CD4-positive, CD25-positive, alpha-beta regulatory T cell (primary cell): ENCODE measurements at regions not wholly inside any gene's neighbourhood (a gene's known extent, or its start where the extent isn't known, plus 50 kb on each side); places are given as distances from the start of the nearest gene placed in this dataset.

Experiments used
- ATAC-seq, 2 donors: fragments of 150-1000 bp; cut with Tn5 transposase; one replicate each; pipeline ENCODE4 v1.10.0; 2021; ENCODE audit warnings: low read depth in 2 of 2, moderate number of reproducible peaks in 2 of 2, moderate library complexity in 1 of 2
- DNase-seq, 3 donors: peaks; one replicate each; pipeline versions ENCODE4 v3.0.0 to v3.0.0-alpha.2; 2012 to 2022; ENCODE audit warnings: mixed read lengths in 1 of 3
- H3K27ac ChIP-seq: one replicate; pipeline ENCODE4 v1.7.0; 2013; ENCODE audit warnings: mild to moderate bottlenecking, low read length; ENCODE audit not compliant: insufficient read depth, poor library complexity, severe bottlenecking
- H3K27me3 ChIP-seq: one replicate; pipeline ENCODE4 v1.7.0; 2013; ENCODE audit warnings: low read length; ENCODE audit not compliant: control insufficient read depth, insufficient read depth
- H3K36me3 ChIP-seq: one replicate; pipeline ENCODE4 v1.7.0; 2013; ENCODE audit warnings: mild to moderate bottlenecking, low read length, moderate library complexity; ENCODE audit not compliant: control insufficient read depth, insufficient read depth
- H3K4me1 ChIP-seq: 2 replicates; pipeline ENCODE4 v1.7.0; 2013; ENCODE audit warnings: mild to moderate bottlenecking, low read length; ENCODE audit not compliant: insufficient read depth, control insufficient read depth, poor library complexity, severe bottlenecking
- H3K4me3 ChIP-seq: one replicate; pipeline ENCODE4 v1.7.0; 2013; ENCODE audit warnings: low read depth, mild to moderate bottlenecking, low read length, moderate library complexity
- H3K9me3 ChIP-seq, 2 experiments: 1 replicate in 1 of 2; 2 replicates in 1 of 2; pipeline ENCODE4 v1.7.0; 2013; ENCODE audit warnings: low read length in 2 of 2, mild to moderate bottlenecking in 1 of 2, moderate library complexity in 1 of 2; ENCODE audit not compliant: control insufficient read depth in 2 of 2
- H3K27ac Mint-ChIP-seq, 3 donors: one replicate each; pipeline ENCODE4 v1.8.0; 2020 to 2022; ENCODE audit warnings: mild to moderate bottlenecking in 3 of 3, mixed read lengths in 3 of 3, moderate library complexity in 2 of 3
- H3K27me3 Mint-ChIP-seq: one replicate; pipeline ENCODE4 v1.8.0; 2022; ENCODE audit warnings: mild to moderate bottlenecking, mixed read lengths
- H3K36me3 Mint-ChIP-seq: one replicate; pipeline ENCODE4 v1.8.0; 2020; ENCODE audit warnings: mixed read lengths
- H3K4me1 Mint-ChIP-seq, 4 donors: one replicate each; pipeline ENCODE4 v1.8.0; 2020 to 2022; ENCODE audit warnings: mixed read lengths in 4 of 4, mild to moderate bottlenecking in 1 of 4
- H3K4me3 Mint-ChIP-seq, 4 donors: one replicate each; pipeline ENCODE4 v1.8.0; 2020 to 2022; ENCODE audit warnings: mild to moderate bottlenecking in 4 of 4, mixed read lengths in 4 of 4, moderate library complexity in 3 of 4
- H3K9me3 Mint-ChIP-seq, 7 donors: one replicate each; pipeline ENCODE4 v1.8.0; 2020 to 2022; ENCODE audit warnings: mixed read lengths in 7 of 7, mild to moderate bottlenecking in 3 of 7, moderate library complexity in 2 of 7

GRCh38 chr2:120853306-120854013, 117.8 kb downstream of the GLI2 start:
- Mint-ChIP-seq H3K4me3 (no peak overlapping the region), H3K36me3 (no peaks in the 10 kb centered on the region), H3K27me3 (no peaks in the 10 kb centered on the region), H3K4me1 (no peaks in the 10 kb centered on the region), H3K27ac (no peak overlapping the region), H3K9me3 (peaks cover 0 to 12% (median 2%) of the 10 kb centered on the region in 7 donors)
- H3K4me1 ChIP-seq: no peaks in the 10 kb centered on the region
- no peaks in the 10 kb centered on the region for H3K36me3 ChIP-seq
- H3K27me3 ChIP-seq: no peaks in the 10 kb centered on the region
- H3K4me3 ChIP-seq: no peak overlapping the region
- peaks cover 0 to 4% of the 10 kb centered on the region in 2 experiments for H3K9me3 ChIP-seq
- no peak overlapping the region for H3K27ac ChIP-seq
- no peak for DNase-seq
- ATAC-seq: no peak

- Mint-ChIP-seq H3K4me3 (no peak overlapping the region), H3K27ac (no peak overlapping the region)
- H3K27ac ChIP-seq: no peak overlapping the region
Observed at GRCh38 chr2:120854014-120854620, 118.4 kb downstream of the GLI2 start.

GRCh38 chr2:120854766-120855530, 119.3 kb downstream of the GLI2 start:
- Histone ChIP-seq H3K36me3 (no peaks in the 10 kb centered on the region), H3K4me3 (no peak overlapping the region), H3K9me3 (no peaks in the 10 kb centered on the region), H3K27ac (no peak overlapping the region), H3K27me3 (no peaks in the 10 kb centered on the region), H3K4me1 (no peaks in the 10 kb centered on the region)
- ATAC-seq (no peak), DNase-seq (no peak)
- no peak overlapping the region for H3K4me3 Mint-ChIP-seq
- peaks cover 0 to 1% (median 0%) of the 10 kb centered on the region in 7 donors for H3K9me3 Mint-ChIP-seq
- no peaks in the 10 kb centered on the region for H3K36me3 Mint-ChIP-seq
- no peak overlapping the region for H3K27ac Mint-ChIP-seq
- H3K27me3 Mint-ChIP-seq: no peaks in the 10 kb centered on the region
- no peaks in the 10 kb centered on the region for H3K4me1 Mint-ChIP-seq

More at GRCh38 chr2:120854014-120854620, 118.4 kb downstream of the GLI2 start:
- no peaks in the 10 kb centered on the region for H3K36me3 ChIP-seq
- no peaks in the 10 kb centered on the region for H3K27me3 ChIP-seq
- peaks cover 0 to 4% of the 10 kb centered on the region in 2 experiments for H3K9me3 ChIP-seq
- Mint-ChIP-seq H3K36me3 (no peaks in the 10 kb centered on the region), H3K27me3 (no peaks in the 10 kb centered on the region), H3K9me3 (peaks cover 0 to 7% (median 1%) of the 10 kb centered on the region in 7 donors), H3K4me1 (no peaks in the 10 kb centered on the region)
- ATAC-seq (no peak), DNase-seq (no peak)
- H3K4me3 ChIP-seq: no peak overlapping the region
- no peaks in the 10 kb centered on the region for H3K4me1 ChIP-seq

- Histone ChIP-seq H3K27me3 (no peaks in the 10 kb centered on the region), H3K9me3 (no peaks in the 10 kb centered on the region), H3K27ac (no peak overlapping the region), H3K4me1 (no peaks in the 10 kb centered on the region), H3K4me3 (no peak overlapping the region), H3K36me3 (no peaks in the 10 kb centered on the region)
- Mint-ChIP-seq H3K27me3 (no peaks in the 10 kb centered on the region), H3K9me3 (peaks cover 0 to 1% (median 0%) of the 10 kb centered on the region in 7 donors), H3K36me3 (no peaks in the 10 kb centered on the region), H3K4me1 (no peaks in the 10 kb centered on the region), H3K27ac (no peak overlapping the region), H3K4me3 (no peak overlapping the region)
- no peak for ATAC-seq
- no peak for DNase-seq
Observed at GRCh38 chr2:120855855-120856405, 120.3 kb downstream of the GLI2 start.

GRCh38 chr2:120856421-120856862, 120.8 kb downstream of the GLI2 start:
- Mint-ChIP-seq H3K27me3 (no peaks in the 10 kb centered on the region), H3K27ac (no peak overlapping the region), H3K9me3 (peaks cover 0 to 1% (median 0%) of the 10 kb centered on the region in 7 donors), H3K36me3 (no peaks in the 10 kb centered on the region), H3K4me3 (no peak overlapping the region), H3K4me1 (no peaks in the 10 kb centered on the region)
- DNase-seq (no peak), ATAC-seq (no peak)
- Histone ChIP-seq H3K4me1 (no peaks in the 10 kb centered on the region), H3K27ac (no peak overlapping the region), H3K27me3 (no peaks in the 10 kb centered on the region), H3K4me3 (no peak overlapping the region), H3K9me3 (no peaks in the 10 kb centered on the region), H3K36me3 (no peaks in the 10 kb centered on the region)

- Mint-ChIP-seq H3K27me3 (no peaks in the 10 kb centered on the region), H3K4me1 (no peaks in the 10 kb centered on the region), H3K4me3 (no peak overlapping the region), H3K9me3 (peaks cover 0 to 1% (median 0%) of the 10 kb centered on the region in 7 donors), H3K27ac (no peak overlapping the region), H3K36me3 (no peaks in the 10 kb centered on the region)
- Histone ChIP-seq H3K27ac (no peak overlapping the region), H3K27me3 (no peaks in the 10 kb centered on the region), H3K9me3 (no peaks in the 10 kb centered on the region), H3K4me1 (no peaks in the 10 kb centered on the region), H3K36me3 (no peaks in the 10 kb centered on the region), H3K4me3 (no peak overlapping the region)
- no peak for DNase-seq
- ATAC-seq: no peak
Observed at GRCh38 chr2:120857422-120857821, 121.8 kb downstream of the GLI2 start.

- H3K27me3 Mint-ChIP-seq: no peaks in the 10 kb centered on the region
- H3K27ac Mint-ChIP-seq: no peak overlapping the region
- Histone ChIP-seq H3K4me3 (no peak overlapping the region), H3K4me1 (no peaks in the 10 kb centered on the region), H3K27ac (no peak overlapping the region), H3K9me3 (no peaks in the 10 kb centered on the region), H3K27me3 (no peaks in the 10 kb centered on the region), H3K36me3 (no peaks in the 10 kb centered on the region)
- peaks cover 0 to 1% (median 0%) of the 10 kb centered on the region in 7 donors for H3K9me3 Mint-ChIP-seq
- H3K4me3 Mint-ChIP-seq: no peak overlapping the region
- no peak for DNase-seq
- H3K36me3 Mint-ChIP-seq: no peaks in the 10 kb centered on the region
- no peaks in the 10 kb centered on the region for H3K4me1 Mint-ChIP-seq
- no peak for ATAC-seq
Observed at GRCh38 chr2:120857931-120858330, 122.3 kb downstream of the GLI2 start.
